Mucosa of stomach (tissue), 1 donor: ENCODE measurements at regions not wholly inside any gene's neighbourhood (a gene's known extent, or its start where the extent isn't known, plus 50 kb on each side); places are given as distances from the start of the nearest gene placed in this dataset.
A peak's percentile ranks its signal among the peaks of the same experiment; 100 is the strongest.
"Not testable (repeated sequence)": the region's sequence is repeated elsewhere in the genome, so short reads cannot be mapped to it uniquely, and the experiment has no call there.

Experiments
- H3K27me3 ChIP-seq: one replicate; pipeline ENCODE4 v1.7.0; 2013; ENCODE audit warnings: mild to moderate bottlenecking, low read length; ENCODE audit not compliant: control insufficient read depth, insufficient read depth
- H3K36me3 ChIP-seq: one replicate; pipeline ENCODE4 v1.7.0; 2013; ENCODE audit warnings: low read length; ENCODE audit not compliant: control insufficient read depth, insufficient read depth
- H3K4me1 ChIP-seq: one replicate; pipeline ENCODE4 v1.7.0; 2013; ENCODE audit warnings: mild to moderate bottlenecking, low read length; ENCODE audit not compliant: control insufficient read depth, insufficient read depth
- H3K4me3 ChIP-seq: one replicate; pipeline ENCODE4 v1.7.0; 2013; ENCODE audit warnings: low read length
- H3K9ac ChIP-seq: one replicate; pipeline ENCODE4 v1.7.0; 2013; ENCODE audit warnings: mild to moderate bottlenecking, low read length, moderate library complexity
- H3K9me3 ChIP-seq: one replicate; pipeline ENCODE4 v1.7.0; 2013; ENCODE audit warnings: mild to moderate bottlenecking, low read length, moderate library complexity; ENCODE audit not compliant: control insufficient read depth
- donor health status: Pancreatic carcinoma.

- H3K4me1 ChIP-seq, H3K27me3 ChIP-seq, H3K9me3 ChIP-seq: not testable (repeated sequence)
Measured at GRCh38 chr16:21487956-21488355, 111.4 kb upstream of the METTL9 start.

DNA sequence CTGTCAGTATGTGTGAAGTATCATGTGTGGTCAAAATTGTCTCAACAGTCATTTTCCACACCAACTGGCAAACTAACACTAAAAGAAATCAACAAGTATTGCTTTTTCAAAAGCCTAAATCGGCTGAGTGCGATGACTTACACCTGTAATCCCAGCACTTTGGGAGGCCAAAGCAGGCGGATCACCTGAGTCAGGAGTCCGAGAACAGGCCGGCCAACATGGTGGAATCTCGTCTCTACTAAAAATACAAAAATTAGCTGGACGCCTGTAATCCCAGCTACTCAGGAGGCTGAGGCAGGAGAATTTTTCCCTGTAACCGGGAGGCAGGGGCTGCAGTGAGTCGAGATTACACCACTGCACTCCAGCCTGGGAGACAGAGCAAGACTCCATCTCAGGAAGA, 100.3 kb upstream of the METTL9 start:
- not testable (repeated sequence) for H3K9me3 ChIP-seq, H3K4me3 ChIP-seq, H3K36me3 ChIP-seq, H3K27me3 ChIP-seq, H3K4me1 ChIP-seq, H3K9ac ChIP-seq

More at GRCh38 chr16:21487956-21488355, 111.4 kb upstream of the METTL9 start:
- not testable (repeated sequence) for H3K4me3 ChIP-seq, H3K9ac ChIP-seq, H3K36me3 ChIP-seq

DNA sequence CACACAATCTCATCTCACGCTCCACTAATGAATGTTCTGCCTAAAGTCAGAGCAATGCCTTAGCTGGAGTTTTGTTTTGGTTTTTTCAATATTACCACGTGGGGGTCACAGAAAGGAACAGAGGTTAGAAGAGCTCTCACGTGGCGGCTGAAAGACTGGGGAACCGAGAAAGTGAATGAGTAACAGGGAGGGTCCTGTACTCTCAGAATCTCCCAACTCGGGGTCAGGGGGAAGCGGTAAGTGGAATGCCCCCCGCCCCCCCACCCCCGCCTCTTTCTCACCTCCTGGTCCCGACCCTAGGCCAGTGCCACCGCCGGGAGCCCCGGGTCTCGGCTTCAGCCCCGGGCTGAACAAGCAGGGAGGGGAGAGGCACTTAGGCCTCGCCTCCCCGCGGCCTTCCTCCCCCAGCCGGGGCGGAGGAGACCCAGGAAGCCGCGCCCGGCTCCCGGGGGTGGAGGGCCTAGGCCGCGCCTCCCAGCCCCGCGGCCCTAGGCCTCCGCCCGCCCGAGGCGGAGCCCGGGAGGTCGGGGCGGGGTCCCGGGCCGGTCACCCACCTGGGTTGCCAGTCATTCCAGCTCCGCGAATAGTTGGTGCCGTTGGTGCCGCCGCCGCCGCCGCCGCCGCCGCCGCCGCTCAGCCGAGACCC, 98.0 kb upstream of the METTL9 start:
- peak overlapping the region; percentile 75 for H3K9ac ChIP-seq
- not testable (repeated sequence) for H3K9me3 ChIP-seq, H3K4me3 ChIP-seq, H3K36me3 ChIP-seq, H3K4me1 ChIP-seq, H3K27me3 ChIP-seq

DNA sequence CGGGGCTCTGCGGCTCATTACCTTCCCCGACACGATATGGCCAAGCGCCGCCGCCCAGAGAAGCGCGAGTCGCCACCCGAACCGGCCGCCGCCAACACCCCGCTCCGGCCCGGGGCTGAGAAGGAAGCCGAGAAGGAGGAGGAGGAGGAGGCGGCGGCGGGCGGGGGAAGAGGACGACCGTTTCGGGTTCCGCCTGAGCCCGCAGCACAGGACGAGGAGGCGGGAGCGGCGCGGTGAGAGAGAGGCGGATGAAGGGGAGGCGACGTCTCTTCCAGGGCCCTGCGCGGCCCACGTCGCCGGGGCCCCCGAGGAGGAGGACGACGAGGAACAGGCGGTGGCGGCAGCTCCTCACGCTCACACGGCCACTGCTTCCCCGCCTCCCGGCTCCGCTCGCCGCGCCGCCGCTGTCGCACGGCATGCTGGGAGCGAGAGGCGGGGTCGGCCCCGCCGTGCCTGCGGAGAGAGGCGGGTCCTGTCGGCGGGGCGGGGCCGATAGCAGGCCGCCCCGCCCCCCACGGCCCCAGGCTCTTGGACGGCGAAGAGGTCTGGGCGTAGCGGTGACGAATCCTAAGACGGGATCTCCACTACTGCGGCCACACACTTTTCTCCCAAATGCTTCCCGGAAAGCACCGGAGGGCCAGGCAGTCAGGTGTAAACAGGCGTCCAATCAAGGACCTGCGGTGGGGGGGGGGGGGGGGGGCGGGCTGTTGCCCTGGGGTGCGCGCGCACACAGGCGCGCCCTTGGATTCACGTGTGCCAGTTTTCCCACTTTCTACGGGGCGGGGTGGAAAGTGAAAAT, 97.3 kb upstream of the METTL9 start:
- Histone ChIP-seq H3K27me3 (no peaks in the 10 kb centered on the region), H3K9me3 (no peaks in the 10 kb centered on the region), H3K36me3 (no peaks in the 10 kb centered on the region), H3K9ac (peak overlapping the region; percentile 75), H3K4me3 (no peak overlapping the region), H3K4me1 (peaks cover 11% of the 10 kb centered on the region)

GRCh38 chr16:21503574-21503920, 95.8 kb upstream of the METTL9 start:
- H3K36me3 ChIP-seq, H3K9me3 ChIP-seq, H3K9ac ChIP-seq, H3K4me3 ChIP-seq, H3K27me3 ChIP-seq: not testable (repeated sequence)
- peaks cover 20% of the 10 kb centered on the region for H3K4me1 ChIP-seq

DNA sequence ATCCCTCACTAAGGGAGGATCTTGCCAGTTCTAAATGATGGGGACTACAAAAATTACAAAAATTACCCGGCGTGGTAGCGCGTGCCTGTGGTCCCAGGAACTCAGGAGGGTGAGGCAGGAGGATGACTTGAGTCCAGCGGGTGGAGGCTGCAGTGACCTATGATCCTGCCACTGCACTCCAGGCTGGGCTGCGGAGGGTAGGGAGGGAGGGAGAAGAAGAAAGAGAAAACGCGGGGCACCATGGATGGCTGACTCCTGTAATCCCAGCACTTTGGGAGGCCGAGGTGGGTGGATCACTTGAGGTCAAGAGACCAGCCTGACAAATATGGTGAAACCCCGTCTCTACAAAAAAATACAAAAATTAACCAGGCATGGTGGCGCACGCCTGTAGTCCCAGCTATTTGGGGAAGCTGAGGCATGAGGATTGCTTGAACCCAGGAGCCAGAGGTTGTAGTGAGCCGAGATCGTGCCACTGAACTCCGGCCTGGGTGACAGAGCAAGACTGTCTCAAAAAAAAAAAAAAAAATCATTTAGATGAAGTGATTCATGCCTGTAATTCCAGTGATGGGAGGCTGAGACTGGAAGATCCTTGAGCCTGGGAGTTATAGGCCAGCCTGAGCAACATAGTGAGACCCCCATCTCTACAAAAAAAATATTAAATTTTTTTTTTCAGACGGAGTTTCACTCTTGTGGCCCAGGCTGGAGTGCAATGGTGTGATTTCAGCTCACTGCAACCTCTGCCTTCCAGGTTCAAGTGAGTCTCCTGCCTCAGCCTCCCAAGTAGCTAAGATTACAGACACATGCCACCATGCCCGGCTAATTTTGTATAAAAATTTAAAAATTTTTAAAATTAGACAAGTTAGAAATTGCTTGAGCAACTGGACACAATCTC, 95.2 kb upstream of the METTL9 start:
- H3K9ac ChIP-seq, H3K9me3 ChIP-seq, H3K4me3 ChIP-seq, H3K36me3 ChIP-seq, H3K27me3 ChIP-seq: not testable (repeated sequence)
- peaks cover 20% of the 10 kb centered on the region for H3K4me1 ChIP-seq

- not testable (repeated sequence) for H3K36me3 ChIP-seq, H3K9me3 ChIP-seq, H3K9ac ChIP-seq, H3K4me3 ChIP-seq, H3K27me3 ChIP-seq
- peaks cover 34% of the 10 kb centered on the region for H3K4me1 ChIP-seq
Measured at GRCh38 chr16:21505751-21506520, 93.4 kb upstream of the METTL9 start.

GRCh38 chr16:21506857-21507456, 92.4 kb upstream of the METTL9 start:
- not testable (repeated sequence) for H3K9ac ChIP-seq, H3K9me3 ChIP-seq, H3K4me3 ChIP-seq, H3K27me3 ChIP-seq, H3K36me3 ChIP-seq
- peaks cover 39% of the 10 kb centered on the region for H3K4me1 ChIP-seq

DNA sequence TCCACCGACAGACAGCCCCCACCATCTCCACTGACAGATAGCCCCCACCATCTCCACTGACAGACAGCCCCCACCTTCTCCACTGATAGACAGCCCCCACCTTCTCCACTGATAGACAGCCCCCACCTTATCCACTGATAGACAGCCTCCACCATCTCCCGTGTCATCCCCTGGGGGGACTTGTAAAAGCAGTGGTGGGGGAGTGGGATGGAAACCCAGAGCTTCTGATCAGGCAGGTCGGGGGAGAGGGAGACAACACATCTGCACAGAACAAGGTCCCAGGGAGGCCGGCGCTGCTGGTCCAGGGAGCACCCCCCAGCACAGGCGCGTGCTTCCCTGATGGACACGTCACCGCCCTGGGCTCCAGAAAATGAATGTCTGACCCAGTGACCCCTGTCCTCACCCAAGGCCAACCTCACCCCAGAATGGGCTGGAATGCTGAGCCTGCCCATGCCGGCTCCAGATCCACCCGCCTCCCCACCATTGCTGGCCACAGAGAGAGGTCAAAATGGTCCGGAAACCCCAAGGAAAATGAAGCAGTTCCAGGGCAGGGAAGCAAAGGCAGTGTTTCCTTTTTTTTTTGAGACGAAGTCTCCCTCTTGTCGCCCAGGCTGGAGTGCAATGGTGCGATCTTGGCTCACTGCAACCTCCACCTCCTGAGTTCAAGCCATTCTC, 91.6 kb upstream of the METTL9 start:
- not testable (repeated sequence) for H3K27me3 ChIP-seq, H3K9me3 ChIP-seq, H3K4me3 ChIP-seq, H3K36me3 ChIP-seq
- H3K9ac ChIP-seq, result peak overlapping the region; percentile 8
- peaks cover 47% of the 10 kb centered on the region for H3K4me1 ChIP-seq

GRCh38 chr16:21508661-21509436, 90.5 kb upstream of the METTL9 start:
- H3K9me3 ChIP-seq, H3K27me3 ChIP-seq, H3K36me3 ChIP-seq, H3K4me3 ChIP-seq, H3K9ac ChIP-seq: not testable (repeated sequence)
- H3K4me1 ChIP-seq, result peaks cover 54% of the 10 kb centered on the region
